Keratinocyte (primary cell): ENCODE measurements at regions not wholly inside any gene's neighbourhood (a gene's known extent, or its start where the extent isn't known, plus 50 kb on each side); places are given as distances from the start of the nearest gene placed in this dataset.

ENCODE experiments used
- EZH2 ChIP-seq: IDR thresholded peaks from one replicate; pipeline ENCODE4 v1.6.1; 2012; ENCODE audit warnings: inconsistent platforms, mild to moderate bottlenecking, low read length, moderate library complexity
- TF ChIP-seq, protein P1 (sequence below), 3 experiments: IDR thresholded peaks in 1 of 3; conservative IDR thresholded peaks in 1 of 3; optimal IDR thresholded peaks in 1 of 3; 2 replicates in 2 of 3; 3 replicates in 1 of 3; pipeline versions ENCODE3 to v1.5.1; 2011; ENCODE audit warnings: low read length in 3 of 3, mild to moderate bottlenecking in 3 of 3, moderate library complexity in 2 of 3, control low read depth in 1 of 3, inconsistent platforms in 1 of 3; ENCODE audit not compliant: insufficient read depth in 2 of 3; ENCODE audit errors: extremely low read depth in 1 of 3

DNA sequence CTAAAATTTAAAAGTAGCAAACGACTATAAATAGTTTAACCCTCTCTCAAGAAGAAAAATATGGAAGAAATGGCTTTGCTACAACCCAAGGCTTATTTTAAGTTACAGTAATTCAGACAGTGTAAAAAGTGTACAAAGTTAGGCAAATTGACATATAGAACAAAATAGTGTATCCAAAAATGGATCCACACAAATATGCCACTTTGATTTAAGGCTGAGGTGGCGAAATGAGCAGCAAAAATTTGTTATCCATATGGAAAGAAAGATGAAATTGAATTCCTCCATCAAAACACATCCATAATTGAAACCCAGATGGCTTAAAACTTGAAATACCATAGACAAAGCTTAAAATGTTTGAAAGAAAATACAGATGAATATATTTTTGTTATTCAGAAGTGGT is 540.8 kb downstream of the BRINP3 start:
- TF ChIP-seq EZH2 = no peak
- TF ChIP-seq, protein P1, sequence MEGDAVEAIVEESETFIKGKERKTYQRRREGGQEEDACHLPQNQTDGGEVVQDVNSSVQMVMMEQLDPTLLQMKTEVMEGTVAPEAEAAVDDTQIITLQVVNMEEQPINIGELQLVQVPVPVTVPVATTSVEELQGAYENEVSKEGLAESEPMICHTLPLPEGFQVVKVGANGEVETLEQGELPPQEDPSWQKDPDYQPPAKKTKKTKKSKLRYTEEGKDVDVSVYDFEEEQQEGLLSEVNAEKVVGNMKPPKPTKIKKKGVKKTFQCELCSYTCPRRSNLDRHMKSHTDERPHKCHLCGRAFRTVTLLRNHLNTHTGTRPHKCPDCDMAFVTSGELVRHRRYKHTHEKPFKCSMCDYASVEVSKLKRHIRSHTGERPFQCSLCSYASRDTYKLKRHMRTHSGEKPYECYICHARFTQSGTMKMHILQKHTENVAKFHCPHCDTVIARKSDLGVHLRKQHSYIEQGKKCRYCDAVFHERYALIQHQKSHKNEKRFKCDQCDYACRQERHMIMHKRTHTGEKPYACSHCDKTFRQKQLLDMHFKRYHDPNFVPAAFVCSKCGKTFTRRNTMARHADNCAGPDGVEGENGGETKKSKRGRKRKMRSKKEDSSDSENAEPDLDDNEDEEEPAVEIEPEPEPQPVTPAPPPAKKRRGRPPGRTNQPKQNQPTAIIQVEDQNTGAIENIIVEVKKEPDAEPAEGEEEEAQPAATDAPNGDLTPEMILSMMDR (optimal IDR thresholded peaks at IDR 0.05 in 1 of 3, IDR thresholded peaks at IDR 0.05 in 1 of 3, conservative IDR thresholded peaks at IDR 0.05 in 1 of 3; ENCODE audit: extremely low read depth in 1 of 3, insufficient read depth in 2 of 3, low read length in 3 of 3) = no peak
